COR-L47 (cell line): ENCODE measurements at regions not wholly inside any gene's neighbourhood (a gene's known extent, or its start where the extent isn't known, plus 50 kb on each side); places are given as distances from the start of the nearest gene placed in this dataset.
"Not testable (repeated sequence)": the region's sequence is repeated elsewhere in the genome, so short reads cannot be mapped to it uniquely, and the experiment has no call there.

Experiments used
- DNase-seq: peaks from one replicate; lab custom pipeline; 2025; lab: John Stamatoyannopoulos, UW

GRCh38 chrX:85808217-85808616 is 239.1 kb downstream of the CHM start:
- no peak for DNase-seq

- DNase-seq: not testable (repeated sequence)
Observed at GRCh38 chrX:85772391-85772790, 275.0 kb downstream of the CHM start.

DNA sequence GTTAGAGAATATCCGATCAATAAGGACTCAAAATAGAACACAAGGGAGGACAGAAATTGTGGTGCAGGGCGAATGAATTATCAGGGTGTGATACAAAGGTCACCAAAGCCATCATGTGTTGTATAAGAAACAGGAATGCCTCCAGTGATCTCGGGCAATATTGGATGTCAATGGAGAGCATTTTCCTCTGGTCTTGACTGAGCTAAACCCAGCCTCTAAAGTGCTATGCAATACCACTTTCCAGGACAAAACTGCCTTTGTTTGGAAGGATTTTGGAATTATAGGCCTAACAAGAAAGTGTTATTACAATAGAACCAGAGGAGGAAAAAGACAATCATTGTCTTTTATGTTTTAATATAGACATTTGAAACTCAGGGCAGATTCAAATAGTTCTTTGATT is 281.7 kb downstream of the CHM start:
- no peak for DNase-seq

DNA sequence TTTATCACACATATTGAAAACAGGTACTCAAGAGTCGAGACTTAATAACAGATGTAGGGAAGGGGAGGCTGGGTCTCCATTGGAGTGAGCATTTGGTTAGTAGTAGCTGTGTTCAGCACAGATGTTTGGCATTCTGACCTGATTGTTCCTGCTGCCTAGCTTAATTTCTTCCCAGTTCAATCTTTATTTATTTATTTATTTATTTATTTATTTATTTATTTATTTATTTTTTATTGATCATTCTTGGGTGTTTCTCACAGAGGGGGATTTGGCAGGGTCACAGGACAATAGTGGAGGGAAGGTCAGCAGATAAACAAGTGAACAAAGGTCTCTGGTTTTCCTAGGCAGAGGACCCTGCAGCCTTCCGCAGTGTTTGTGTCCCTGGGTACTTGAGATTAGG is 324.3 kb downstream of the CHM start:
- not testable (repeated sequence) for DNase-seq

- DNase-seq: not testable (repeated sequence)
Observed at GRCh38 chrX:85703233-85703632, 323.8 kb upstream of the POF1B start.

DNA sequence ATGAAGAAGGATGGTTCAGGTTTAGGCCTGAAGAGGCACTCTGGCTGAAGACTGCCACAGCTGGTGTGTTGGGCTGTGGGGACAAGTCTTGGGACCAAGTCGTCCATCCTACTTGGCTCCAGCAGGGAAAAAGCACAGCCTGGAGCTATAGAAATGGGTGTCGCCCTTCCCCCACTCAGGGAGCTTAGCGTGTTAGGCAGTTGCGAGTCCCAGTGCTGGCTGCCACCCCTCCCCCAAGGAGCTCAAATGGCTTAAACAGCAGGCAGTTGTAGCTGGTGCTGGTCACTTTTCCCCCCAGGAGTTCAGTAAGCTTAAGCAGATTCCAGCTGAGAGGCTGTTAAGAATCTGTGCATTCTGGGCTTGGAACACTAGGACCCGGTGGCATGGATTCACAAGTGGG is 319.5 kb upstream of the POF1B start:
- no peak for DNase-seq

GRCh38 chrX:85685843-85686242 is 306.4 kb upstream of the POF1B start:
- DNase-seq: no peak

GRCh38 chrX:85666471-85666870 is 287.0 kb upstream of the POF1B start:
- no peak for DNase-seq

GRCh38 chrX:85663970-85664369 is 284.5 kb upstream of the POF1B start:
- DNase-seq: not testable (repeated sequence)

DNA sequence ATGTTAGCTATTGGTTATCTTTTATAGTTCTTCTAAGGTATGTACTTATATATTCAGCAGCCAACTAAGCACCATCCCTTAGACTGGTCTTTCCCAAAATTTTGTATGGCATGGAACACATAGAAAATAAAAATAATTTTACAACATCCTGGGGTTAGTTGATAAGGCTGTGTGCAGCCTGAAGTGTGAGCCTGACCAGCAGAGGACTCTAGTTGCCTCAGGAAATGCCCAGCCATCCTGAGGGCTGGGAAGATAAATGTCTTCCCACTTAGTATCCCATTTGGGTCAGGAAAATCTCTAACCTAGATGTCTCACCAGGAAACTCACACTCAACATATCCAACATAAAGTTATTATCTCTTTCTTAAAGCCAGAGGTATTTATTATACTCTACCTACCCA is 251.4 kb upstream of the POF1B start:
- DNase-seq: no peak

GRCh38 chrX:85627363-85627762 is 247.9 kb upstream of the POF1B start:
- DNase-seq: no peak

DNA sequence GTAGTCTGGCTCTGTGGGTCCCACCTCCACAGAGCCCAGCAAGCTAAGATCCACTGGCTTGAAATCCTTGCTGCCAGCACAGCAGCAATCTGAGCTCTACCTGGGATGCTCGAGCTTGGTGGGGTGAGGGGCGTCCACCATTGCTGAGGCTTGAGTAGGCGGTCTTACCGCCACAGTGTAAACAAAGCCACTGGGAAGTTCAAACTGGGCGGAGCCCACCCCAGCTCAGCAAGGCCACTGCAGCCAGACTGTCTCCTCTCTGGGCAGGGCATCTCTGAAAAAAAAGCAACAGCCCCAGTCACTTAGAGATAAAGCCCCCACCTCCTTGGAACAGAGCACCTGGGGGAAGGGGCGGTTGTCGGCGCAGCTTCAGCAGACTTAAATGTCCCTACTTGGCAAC is 243.2 kb upstream of the POF1B start:
- no peak for DNase-seq

DNA sequence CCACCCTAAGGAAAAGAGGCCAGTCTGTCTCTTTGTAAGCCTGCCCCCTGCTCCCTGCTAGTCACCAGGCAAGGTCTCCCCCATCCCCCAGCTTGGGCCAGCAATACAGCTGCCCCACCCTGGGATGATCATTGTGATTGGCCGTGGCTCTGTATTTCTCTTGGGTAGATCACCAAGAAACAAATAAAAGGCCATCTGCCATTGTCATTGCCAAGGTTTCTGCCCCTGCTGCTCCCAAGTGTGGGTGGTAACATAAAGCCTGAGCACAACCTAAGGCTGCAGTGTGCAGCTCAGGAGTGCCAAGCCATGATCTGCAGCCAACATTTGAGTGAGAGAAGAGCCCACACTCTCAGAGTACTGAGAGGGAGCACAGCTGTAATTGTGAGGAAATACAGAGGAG is 241.0 kb upstream of the POF1B start:
- DNase-seq: no peak

DNA sequence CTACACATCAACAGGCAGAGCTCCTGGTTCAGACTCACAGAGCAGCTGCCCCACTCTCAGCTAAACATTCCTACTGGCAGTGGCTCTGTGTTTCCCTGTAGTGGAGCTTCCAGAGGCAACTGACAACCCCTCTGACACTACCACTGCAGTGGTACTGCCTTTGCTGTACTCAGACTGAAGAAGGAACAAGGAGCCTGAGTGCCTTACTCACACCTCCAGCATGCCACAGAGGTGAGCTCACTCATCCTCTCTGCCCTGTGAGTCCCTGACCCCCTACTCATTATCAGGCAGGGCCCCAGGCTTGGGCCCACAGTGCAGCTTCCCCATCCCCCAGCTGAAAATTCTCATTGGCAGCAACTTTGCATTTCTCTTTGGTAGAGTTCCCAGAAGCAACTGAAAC is 240.5 kb upstream of the POF1B start:
- DNase-seq: no peak

GRCh38 chrX:85611926-85612325 is 232.5 kb upstream of the POF1B start:
- DNase-seq: no peak

- no peak for DNase-seq
Observed at GRCh38 chrX:85592980-85593379, 213.5 kb upstream of the POF1B start.

- DNase-seq: no peak
Observed at GRCh38 chrX:85591536-85591935, 212.1 kb upstream of the POF1B start.

DNA sequence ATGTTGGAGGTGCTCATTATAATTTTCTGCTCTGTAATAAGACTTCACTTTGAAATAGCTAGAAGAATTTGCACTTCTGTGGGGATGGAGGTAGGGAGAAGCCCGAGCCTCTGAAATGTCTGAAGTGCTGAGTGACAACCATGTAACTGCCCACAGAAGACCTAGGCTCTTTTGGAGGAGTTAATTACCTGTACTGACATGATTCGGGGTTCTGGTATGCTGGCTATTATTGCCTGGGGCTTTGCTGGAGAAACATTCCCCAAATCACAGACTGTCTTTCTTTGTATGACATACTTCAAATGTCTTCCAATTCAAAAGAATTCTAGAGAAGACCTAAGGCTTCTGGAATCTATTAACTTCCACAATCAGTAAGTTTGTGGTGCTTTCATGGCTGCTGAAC is 211.2 kb upstream of the POF1B start:
- DNase-seq: no peak

GRCh38 chrX:85573801-85574200 is 194.3 kb upstream of the POF1B start:
- no peak for DNase-seq

DNA sequence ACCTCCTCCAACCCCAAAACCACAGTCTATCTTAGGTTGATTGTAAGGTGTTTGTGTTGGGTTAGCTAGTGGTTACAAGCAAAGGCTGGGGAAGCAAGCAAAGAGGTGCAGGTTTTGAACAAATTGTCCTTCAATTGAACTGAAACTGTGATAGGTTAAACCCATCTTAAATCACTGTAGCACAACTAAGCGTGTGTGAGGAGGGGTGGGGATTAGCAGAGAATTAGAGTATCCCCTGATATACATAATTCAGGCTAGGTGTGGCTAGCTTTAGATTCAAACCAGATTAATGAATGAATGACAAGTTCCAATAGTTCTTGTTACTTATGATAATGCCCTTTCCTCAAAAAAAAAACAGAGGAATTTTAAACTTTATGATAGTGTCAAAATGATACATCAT is 191.0 kb upstream of the POF1B start:
- DNase-seq: no peak

DNA sequence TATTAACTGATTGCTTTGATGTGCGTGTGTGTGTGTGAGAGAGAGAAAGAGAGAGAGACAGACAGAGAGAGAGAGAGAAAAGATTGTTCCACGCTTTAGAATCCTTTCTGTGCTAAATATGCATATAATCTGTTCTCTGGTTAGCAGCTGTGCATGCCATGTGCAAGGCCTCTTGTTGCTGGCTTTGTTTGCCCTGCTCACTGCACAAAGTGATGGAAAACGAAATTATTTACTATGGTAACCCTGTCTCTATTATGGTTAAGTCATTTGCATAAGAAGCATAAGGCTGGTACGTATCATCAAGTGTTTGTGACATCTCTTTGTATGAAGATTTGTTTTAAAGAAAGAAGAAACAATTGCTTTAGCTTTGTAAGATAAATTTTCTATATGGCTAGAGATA is 190.2 kb upstream of the POF1B start:
- DNase-seq: peak; percentile 11

- DNase-seq: no peak
Observed at GRCh38 chrX:85569096-85569495, 189.6 kb upstream of the POF1B start.

DNA sequence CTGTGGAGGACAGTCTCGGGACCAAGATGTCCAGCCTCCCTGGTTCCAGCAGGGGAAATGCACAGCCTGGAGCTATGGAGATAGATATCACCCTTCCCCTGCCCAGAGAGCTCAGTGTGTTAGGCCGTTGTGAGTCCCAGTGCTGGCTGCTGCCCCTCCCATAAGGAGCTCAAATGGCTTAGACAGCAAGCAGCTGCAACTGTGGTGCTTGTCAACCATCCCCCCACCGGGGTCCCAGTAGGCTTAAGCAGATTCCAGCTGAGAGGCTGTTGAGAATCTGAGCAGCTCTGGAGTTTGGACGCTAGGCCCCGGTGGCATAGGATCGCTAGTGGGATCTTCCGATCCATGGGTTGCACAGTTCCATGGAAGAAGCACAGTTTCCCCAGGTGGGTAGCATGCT is 181.8 kb upstream of the POF1B start:
- no peak for DNase-seq

GRCh38 chrX:85544609-85545008 is 165.1 kb upstream of the POF1B start:
- DNase-seq: no peak

- no peak for DNase-seq
Observed at GRCh38 chrX:85543866-85544265, 164.4 kb upstream of the POF1B start.
